ENCODE measurements at regions not wholly inside any gene's neighbourhood (a gene's known extent, or its start where the extent isn't known, plus 50 kb on each side); places are given as distances from the start of the nearest gene placed in this dataset.

- TF ChIP-seq CTCF (IDR thresholded peaks at IDR 0.05) (no peak), ZFX (IDR thresholded peaks at IDR 0.05; ENCODE audit: borderline replicate concordance) (no peak)
Measured at GRCh38 chr22:49664891-49665290, 162.8 kb downstream of the BRD1 start.
